SK-N-SH treated with all-trans-retinoic acid at 6 μM for 48 hours (cell line): ENCODE measurements at regions not wholly inside any gene's neighbourhood (a gene's known extent, or its start where the extent isn't known, plus 50 kb on each side); places are given as distances from the start of the nearest gene placed in this dataset.

Experiments used
- BACH2 ChIP-seq: fragments of 250-450 bp; sonication (Bioruptor Pico); IDR thresholded peaks from 2 replicates; pipeline ENCODE4 v1.9.0; 2021; ENCODE audit warnings: mild to moderate bottlenecking, borderline replicate concordance
- POU6F1 ChIP-seq: fragments of 250-450 bp; sonication (Bioruptor Pico); IDR thresholded peaks from 2 replicates; pipeline ENCODE4 v1.8.0; 2021; ENCODE audit warnings: low read depth, mild to moderate bottlenecking, moderate library complexity, borderline replicate concordance
- ZFP3 ChIP-seq: fragments of 250-450 bp; sonication (Bioruptor Pico); IDR thresholded peaks from 2 replicates; pipeline ENCODE4 v1.5.0; 2020; ENCODE audit warnings: mild to moderate bottlenecking, moderate library complexity

GRCh38 chr13:87393358-87393757 is 277.8 kb upstream of the SLITRK5 start:
- TF ChIP-seq ZFP3 (CRISPR knock-in tag), result no peak
- TF ChIP-seq BACH2, result no peak
- TF ChIP-seq POU6F1, result no peak
